SK-N-SH (cell line): ENCODE measurements at regions not wholly inside any gene's neighbourhood (a gene's known extent, or its start where the extent isn't known, plus 50 kb on each side); places are given as distances from the start of the nearest gene placed in this dataset.

Experiments
- GATA2 ChIP-seq: sonication (generic); formaldehyde crosslinking; IDR thresholded peaks from 2 replicates; pipeline ENCODE4 v1.5.0; 2020; ENCODE audit warnings: mild to moderate bottlenecking, missing genetic modification reagents
- JUND ChIP-seq: IDR thresholded peaks from 2 replicates; pipeline ENCODE4 v1.4.0; 2012
- NRF1 ChIP-seq: IDR thresholded peaks from 2 replicates; pipeline ENCODE4 v1.6.1; 2012; ENCODE audit warnings: low read depth, mild to moderate bottlenecking, low read length
- POLR2AphosphoS5 ChIP-seq: IDR thresholded peaks from 2 replicates; pipeline ENCODE4 v1.6.1; 2012; ENCODE audit warnings: low read depth, low read length
- RFX5 ChIP-seq: IDR thresholded peaks from 2 replicates; pipeline ENCODE4 v1.6.1; 2012; ENCODE audit warnings: mild to moderate bottlenecking, improper control_type of control experiment, low read length
- TAF1 ChIP-seq: IDR thresholded peaks from 2 replicates; pipeline ENCODE4 v1.6.1; 2012; ENCODE audit warnings: low read depth, mild to moderate bottlenecking, low read length, moderate library complexity, borderline replicate concordance
- YY1 ChIP-seq: IDR thresholded peaks from 2 replicates; pipeline ENCODE4 v1.4.0; 2012; ENCODE audit warnings: low read depth, mild to moderate bottlenecking
- TF ChIP-seq, protein P1 (sequence below): fragments of 200-600 bp; sonication (generic); IDR thresholded peaks from 2 replicates; pipeline ENCODE4 v1.6.1; 2017; ENCODE audit warnings: antibody characterized with exemption, mild to moderate bottlenecking, moderate library complexity
- TF ChIP-seq, protein P2 (sequence below): IDR thresholded peaks from 2 replicates; pipeline ENCODE4 v1.6.1; 2012; ENCODE audit warnings: mild to moderate bottlenecking, low read depth, low read length, moderate library complexity
- TF ChIP-seq, protein P3 (sequence below): IDR thresholded peaks from 2 replicates; pipeline ENCODE4 v1.4.0; 2012; ENCODE audit warnings: low read depth
- TF ChIP-seq, protein P4 (sequence below): IDR thresholded peaks from 2 replicates; pipeline ENCODE4 v1.4.0; 2012; ENCODE audit warnings: low read depth, borderline replicate concordance
- TF ChIP-seq, protein P5 (sequence below): IDR thresholded peaks from 2 replicates; pipeline ENCODE4; 2012

DNA sequence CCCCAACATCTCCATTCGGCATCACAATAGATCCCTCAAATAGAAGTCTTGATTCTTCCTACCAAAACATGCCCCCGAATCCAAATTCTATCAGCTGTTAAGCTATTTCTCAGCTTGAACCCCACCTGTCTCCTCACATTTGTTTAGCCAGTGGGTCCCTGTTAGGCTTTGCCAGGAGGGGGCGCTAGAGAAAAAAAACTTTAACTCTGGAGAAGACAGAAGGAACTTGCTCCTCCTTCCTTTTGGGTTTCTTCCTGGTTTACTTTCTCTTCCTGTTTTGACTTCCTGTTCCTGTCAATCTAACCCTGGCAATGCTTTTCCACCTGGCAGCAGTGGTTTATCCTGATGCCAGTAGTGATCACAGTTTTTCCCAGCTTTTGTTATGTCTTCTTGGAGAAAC, 95.6 kb upstream of the KCNK1 start:
- TF ChIP-seq, protein P1, sequence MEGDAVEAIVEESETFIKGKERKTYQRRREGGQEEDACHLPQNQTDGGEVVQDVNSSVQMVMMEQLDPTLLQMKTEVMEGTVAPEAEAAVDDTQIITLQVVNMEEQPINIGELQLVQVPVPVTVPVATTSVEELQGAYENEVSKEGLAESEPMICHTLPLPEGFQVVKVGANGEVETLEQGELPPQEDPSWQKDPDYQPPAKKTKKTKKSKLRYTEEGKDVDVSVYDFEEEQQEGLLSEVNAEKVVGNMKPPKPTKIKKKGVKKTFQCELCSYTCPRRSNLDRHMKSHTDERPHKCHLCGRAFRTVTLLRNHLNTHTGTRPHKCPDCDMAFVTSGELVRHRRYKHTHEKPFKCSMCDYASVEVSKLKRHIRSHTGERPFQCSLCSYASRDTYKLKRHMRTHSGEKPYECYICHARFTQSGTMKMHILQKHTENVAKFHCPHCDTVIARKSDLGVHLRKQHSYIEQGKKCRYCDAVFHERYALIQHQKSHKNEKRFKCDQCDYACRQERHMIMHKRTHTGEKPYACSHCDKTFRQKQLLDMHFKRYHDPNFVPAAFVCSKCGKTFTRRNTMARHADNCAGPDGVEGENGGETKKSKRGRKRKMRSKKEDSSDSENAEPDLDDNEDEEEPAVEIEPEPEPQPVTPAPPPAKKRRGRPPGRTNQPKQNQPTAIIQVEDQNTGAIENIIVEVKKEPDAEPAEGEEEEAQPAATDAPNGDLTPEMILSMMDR: peak; percentile 76
- TF ChIP-seq RFX5 (no peak), GATA2 (no peak), JUND (no peak), TAF1 (no peak), YY1 (no peak), NRF1 (no peak), POLR2AphosphoS5 (no peak)
- TF ChIP-seq, protein P2, sequence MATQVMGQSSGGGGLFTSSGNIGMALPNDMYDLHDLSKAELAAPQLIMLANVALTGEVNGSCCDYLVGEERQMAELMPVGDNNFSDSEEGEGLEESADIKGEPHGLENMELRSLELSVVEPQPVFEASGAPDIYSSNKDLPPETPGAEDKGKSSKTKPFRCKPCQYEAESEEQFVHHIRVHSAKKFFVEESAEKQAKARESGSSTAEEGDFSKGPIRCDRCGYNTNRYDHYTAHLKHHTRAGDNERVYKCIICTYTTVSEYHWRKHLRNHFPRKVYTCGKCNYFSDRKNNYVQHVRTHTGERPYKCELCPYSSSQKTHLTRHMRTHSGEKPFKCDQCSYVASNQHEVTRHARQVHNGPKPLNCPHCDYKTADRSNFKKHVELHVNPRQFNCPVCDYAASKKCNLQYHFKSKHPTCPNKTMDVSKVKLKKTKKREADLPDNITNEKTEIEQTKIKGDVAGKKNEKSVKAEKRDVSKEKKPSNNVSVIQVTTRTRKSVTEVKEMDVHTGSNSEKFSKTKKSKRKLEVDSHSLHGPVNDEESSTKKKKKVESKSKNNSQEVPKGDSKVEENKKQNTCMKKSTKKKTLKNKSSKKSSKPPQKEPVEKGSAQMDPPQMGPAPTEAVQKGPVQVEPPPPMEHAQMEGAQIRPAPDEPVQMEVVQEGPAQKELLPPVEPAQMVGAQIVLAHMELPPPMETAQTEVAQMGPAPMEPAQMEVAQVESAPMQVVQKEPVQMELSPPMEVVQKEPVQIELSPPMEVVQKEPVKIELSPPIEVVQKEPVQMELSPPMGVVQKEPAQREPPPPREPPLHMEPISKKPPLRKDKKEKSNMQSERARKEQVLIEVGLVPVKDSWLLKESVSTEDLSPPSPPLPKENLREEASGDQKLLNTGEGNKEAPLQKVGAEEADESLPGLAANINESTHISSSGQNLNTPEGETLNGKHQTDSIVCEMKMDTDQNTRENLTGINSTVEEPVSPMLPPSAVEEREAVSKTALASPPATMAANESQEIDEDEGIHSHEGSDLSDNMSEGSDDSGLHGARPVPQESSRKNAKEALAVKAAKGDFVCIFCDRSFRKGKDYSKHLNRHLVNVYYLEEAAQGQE: no peak
- TF ChIP-seq, protein P3, sequence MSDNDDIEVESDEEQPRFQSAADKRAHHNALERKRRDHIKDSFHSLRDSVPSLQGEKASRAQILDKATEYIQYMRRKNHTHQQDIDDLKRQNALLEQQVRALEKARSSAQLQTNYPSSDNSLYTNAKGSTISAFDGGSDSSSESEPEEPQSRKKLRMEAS: no peak
- TF ChIP-seq, protein P4, sequence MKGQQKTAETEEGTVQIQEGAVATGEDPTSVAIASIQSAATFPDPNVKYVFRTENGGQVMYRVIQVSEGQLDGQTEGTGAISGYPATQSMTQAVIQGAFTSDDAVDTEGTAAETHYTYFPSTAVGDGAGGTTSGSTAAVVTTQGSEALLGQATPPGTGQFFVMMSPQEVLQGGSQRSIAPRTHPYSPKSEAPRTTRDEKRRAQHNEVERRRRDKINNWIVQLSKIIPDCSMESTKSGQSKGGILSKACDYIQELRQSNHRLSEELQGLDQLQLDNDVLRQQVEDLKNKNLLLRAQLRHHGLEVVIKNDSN: no peak
- TF ChIP-seq, protein P5, sequence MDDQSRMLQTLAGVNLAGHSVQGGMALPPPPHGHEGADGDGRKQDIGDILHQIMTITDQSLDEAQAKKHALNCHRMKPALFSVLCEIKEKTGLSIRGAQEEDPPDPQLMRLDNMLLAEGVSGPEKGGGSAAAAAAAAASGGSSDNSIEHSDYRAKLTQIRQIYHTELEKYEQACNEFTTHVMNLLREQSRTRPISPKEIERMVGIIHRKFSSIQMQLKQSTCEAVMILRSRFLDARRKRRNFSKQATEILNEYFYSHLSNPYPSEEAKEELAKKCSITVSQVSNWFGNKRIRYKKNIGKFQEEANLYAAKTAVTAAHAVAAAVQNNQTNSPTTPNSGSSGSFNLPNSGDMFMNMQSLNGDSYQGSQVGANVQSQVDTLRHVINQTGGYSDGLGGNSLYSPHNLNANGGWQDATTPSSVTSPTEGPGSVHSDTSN: no peak
